HG03469 (cell line): ENCODE measurements at regions not wholly inside any gene's neighbourhood (a gene's known extent, or its start where the extent isn't known, plus 50 kb on each side); places are given as distances from the start of the nearest gene placed in this dataset.
"Not testable (repeated sequence)": the region's sequence is repeated elsewhere in the genome, so short reads cannot be mapped to it uniquely, and the experiment has no call there.

Experiments used
- ATAC-seq: cut with Tn5 transposase; IDR thresholded peaks from one replicate; pipeline ENCODE4 v1.9.1; 2021; ENCODE audit warnings: mild to moderate bottlenecking, moderate library complexity, moderate number of reproducible peaks; ENCODE audit not compliant: unreplicated experiment

DNA sequence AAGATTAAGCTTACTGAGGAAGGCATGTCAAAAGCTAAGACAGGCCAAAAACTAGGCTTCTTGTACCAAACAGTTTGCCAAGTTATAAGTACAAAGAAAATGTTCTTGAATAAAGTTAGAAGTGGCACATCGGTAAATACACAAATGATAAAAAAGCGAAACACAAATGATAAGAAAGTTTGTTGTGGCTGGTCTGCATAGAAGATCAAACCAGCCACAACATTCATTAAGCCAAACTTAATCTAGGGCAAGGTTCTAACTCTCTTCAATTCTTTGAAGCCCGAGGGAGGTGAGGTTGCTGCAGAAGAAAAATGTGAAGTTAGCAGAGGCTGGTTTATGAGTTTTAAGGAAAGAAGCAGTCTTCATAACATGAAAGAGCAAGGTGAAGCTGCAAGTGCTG lies 1119.6 kb upstream of the FLRT2 start:
- no peak for ATAC-seq

DNA sequence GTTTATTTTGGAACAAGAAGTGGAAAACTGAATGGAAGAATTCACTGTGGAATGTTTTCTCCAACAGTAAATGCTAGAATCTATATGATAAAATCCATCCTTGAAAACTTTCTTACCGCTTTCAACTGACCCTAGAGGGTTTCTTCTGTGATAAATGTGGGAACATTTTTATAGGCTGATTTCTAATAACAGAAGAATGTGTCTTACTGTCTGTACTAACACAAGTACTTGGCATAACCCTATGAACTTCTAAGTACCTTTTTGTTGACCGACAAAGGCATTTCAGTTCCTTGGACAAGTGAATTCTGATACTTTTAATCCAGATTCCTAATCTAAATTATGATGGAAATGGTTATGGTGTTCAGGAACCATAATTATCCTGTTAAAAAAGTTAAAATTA lies 1109.7 kb upstream of the FLRT2 start:
- no peak for ATAC-seq

DNA sequence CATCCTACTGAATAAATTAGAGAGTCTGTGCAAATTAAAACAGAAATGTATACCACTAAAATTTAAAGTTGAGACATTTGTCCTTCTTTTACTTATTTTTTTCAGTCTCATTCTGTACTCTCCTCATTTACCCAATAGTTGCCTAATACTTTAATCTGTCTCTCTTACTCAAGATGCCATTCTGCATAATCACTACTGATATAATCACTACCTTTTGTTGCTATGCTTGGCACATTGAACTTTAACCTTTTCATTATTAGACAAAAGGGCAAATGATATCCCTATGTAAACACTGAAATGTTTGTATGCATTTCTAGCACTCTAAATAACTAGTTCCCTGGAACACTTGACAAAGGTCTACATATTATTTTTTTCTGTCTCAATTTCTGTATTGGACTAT lies 1108.3 kb upstream of the FLRT2 start:
- no peak for ATAC-seq

DNA sequence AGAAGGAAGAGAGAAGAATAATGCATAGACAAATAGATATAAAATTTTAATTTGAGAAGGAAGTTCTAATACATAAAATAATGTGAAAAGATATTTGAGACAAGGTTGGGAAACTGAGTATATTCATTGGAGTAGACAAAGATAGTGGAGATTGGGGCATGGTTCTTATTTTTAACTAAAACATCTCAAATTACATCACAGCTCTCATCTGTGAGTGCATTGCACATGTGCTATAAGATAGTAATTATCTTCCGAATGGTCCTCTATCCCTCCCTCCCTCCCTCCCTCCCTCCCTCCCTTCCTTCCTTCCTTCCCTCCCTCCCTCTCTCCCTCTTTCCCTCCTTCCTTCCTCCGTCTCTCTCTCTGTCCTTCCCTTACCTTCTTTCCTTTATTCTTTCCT lies 1104.0 kb upstream of the FLRT2 start:
- no peak for ATAC-seq

DNA sequence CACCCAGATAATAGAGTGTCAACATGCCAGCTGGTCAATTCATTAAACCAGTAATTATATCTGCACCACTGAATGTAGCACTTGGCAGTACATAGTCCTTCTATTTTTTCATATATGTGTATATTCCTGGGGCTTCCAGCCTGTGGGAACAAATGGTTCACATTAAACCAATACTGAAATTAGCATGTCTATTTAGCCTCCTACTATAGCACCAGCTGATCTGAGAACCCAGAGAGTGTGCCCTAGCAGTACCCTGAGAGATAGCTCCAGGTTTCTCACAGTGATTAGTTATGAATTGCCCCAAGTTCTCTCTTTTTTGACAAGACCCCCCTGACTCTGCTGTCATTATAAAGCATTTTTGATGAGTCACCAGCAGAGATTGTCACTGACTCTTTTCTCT lies 1097.3 kb upstream of the FLRT2 start:
- no peak for ATAC-seq

DNA sequence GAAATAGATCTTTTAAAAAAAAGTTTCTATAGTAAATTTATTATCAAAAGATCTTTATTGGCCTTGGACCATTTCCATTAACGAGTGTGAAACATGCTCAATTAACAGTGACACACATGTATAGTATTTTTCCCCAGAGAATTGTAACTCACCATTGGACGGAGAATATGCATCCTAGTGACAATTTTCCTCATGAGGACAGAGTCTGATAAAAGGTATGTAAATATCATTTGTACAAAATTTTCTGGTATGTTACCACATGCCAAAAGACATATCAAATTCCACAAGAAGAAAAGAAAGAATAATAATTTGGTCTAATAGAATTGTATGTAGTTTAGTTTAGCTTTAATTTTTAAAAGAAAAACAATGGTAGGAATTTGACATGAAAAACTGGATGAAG lies 1096.0 kb upstream of the FLRT2 start:
- ATAC-seq: no peak

DNA sequence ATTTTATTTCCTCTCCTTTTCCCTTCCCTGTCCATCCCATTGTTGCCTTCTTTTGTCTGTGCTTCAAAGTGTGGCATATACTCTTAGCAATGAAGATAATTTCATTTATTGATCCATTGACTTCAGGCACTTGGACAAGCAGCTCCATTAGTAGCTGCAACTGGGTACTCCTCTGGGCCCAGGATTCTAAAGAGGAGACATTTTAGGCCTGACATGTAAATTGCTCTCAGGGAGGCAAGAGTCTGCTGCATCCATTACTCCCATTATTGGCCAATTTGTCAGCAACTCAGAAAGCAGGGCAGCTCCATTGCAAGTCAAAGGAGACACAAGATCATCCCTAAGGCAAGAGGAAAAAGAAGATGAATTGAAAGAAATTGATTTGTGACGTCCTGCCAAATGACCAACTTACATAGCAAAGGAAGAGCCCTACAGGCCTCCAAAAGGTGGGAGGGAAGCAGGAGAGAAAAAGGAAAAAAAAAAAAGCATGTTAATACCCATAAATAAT lies 1094.1 kb upstream of the FLRT2 start:
- no peak for ATAC-seq

DNA sequence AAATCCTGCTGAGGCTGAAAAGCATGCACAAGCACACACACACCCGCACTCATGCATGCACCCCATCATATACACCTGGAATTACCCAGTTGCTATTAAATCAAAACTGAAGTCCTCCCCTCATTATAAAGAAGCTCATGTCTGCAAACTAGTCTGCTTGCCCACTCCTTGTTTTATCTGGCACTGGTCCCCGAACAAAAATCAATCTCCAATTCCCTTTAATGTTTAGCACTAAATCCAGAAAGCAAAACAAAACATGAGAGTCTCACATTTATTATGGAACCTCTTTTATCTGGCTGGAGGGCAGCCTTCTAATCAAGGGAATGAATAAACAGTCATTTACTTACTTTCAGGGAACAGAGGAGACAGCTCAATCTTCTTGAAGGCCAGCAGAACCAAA lies 1093.4 kb upstream of the FLRT2 start:
- ATAC-seq: no peak

DNA sequence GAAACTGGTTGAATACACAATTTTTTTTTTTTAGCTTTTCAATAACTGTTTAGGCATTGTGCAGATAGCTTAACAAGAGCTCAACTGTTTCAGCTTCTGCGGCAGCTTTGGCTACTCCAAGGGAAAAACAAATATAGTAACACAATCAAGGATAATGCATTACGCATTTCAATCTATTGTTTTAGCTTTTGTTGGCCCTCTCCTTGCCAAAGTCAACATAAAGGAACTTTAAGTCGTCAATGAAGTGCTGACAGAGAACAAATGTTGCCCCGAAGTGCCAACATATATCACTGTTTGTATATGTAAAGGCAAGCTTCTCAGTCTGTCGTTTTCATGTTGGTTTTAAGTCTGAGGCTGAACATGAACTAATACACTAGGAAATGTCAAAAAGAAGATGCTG lies 1087.4 kb upstream of the FLRT2 start:
- no peak for ATAC-seq

DNA sequence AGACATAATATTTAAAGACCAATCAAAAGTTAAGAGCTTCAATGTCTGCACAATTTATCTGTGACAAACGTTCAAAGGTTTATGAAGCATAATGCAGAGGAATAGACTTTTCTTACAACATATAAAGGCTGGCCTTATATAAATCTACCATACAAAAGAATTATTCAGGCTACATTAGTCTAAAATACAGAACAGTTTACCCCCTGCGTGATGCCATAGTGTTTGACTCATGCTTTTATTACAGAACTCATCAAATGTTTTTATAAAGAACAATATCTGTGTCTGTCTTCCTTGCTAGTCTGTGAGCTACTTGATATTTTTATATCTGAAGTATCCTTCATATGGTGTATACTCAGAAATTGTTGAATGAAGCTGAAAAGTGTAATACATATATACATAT lies 1084.5 kb upstream of the FLRT2 start:
- ATAC-seq: no peak

DNA sequence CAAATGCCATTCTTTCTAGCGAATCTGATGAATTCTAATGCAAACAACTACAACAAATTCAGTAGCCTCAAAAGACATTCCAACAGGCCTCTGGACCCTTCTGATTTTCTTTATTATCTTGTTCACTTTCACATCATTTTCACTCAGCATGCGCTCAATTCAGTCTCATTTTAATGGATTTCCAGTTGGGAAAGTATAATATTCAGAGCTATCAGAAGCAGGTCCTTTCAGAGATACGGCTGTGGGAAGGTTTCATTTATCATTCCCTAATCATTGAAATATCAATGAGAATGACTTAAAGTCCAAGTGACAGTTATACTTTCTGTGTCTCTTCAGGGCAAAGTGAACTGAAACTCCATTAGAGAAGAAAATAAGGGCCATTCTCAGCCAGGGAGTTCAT lies 1083.7 kb upstream of the FLRT2 start:
- no peak for ATAC-seq

DNA sequence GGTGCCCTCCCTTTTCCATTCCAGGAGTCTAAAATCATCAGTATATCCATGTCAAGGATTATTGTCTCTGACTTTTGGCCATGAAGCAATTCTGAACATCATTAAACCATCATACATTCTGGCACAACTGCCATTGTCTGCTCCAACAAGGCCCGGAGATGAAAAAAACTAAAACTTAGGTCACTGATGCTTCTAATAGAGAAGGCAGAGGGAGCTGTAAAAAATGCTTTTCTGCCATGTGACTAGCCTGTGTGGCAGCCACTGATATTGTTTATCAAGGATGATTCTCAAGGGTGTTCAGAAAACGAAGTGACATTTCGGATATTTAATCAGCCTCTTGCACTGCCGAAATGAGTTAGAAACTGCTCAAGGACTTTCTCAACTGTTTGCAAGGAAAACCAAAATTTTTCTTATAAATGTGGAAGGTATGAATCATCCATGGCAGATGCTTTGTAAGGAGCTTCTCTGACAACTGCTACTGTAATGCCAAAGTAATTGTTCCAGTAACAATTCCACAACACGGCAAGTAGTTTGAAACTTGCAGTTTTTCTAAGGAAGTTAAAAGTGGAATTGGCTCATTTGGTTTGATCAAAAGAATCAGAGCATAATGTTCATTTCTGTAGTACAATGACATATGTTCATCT lies 1076.5 kb upstream of the FLRT2 start:
- ATAC-seq: no peak

DNA sequence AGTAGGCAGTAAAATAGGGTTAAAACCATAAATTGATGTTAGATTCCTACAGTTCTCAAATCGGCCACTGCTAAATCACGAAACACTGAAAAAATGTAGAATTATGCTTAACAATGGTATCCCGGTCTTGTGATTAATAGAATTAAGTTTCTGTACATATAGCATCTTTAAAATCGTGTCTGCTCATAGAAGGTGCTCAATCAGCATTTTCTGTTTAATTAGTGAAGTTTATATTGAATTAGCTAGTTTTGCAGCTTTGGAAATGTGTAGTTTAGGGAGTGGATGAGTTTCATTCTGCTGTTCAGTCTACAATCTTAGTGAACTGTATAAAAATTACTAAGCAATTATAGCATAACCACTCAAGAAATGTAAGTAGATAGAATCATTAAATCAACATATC lies 1075.8 kb upstream of the FLRT2 start:
- no peak for ATAC-seq

DNA sequence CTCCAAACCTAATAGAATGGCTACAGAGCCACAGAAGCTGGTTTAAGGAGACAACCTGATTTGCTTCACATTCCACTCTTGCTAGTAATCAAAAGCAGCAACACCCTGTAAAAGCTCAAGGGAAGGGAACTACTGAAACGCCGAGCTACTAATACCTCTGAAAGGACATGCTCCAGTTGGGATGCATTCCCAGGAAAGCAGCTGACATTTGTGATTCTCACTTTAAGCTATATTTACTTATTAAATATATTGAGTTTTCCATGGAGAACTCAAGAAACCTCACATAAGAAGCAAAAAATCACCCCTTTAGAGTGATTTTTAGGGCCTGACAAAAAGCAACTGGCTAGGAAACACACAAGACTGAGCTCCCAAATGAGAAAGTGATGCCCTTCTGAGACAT lies 1073.0 kb upstream of the FLRT2 start:
- ATAC-seq: no peak

DNA sequence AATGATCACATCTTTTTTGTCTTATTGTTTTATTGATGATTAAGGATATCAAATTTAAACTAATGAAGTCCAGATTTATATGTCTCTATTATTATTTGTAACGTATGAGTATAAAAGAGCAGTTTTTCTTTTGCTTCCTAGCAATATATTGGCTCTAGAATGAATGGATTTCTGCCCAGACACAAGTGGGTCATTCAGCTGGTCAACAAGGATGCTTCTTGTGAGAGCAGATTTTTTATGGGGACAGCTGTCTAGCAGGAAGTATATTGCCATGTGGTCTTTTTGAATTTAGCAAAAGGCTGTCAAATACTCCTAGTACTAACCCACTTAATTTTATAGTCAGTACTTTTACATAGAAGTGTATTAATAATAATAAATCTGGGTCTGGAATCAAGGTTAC lies 1071.1 kb upstream of the FLRT2 start:
- ATAC-seq: no peak

DNA sequence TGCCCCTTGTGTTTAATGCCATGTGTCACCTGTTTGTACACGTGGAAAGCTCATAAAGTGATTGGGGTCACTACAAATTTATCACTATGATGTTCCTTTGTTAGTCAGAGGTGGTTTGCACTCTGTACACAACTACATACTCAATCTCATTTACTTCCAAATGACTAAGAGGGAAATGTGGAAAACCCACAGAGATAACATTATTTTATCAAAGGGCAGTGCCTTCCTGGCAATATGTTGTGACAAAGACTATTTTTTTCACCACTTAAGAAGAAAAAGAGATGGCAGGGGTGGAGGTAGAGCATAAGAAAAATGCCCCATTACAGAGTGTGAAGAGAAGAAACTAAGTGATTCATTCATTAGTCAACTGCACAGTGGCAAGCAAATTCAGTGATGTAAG lies 1064.1 kb upstream of the FLRT2 start:
- no peak for ATAC-seq

DNA sequence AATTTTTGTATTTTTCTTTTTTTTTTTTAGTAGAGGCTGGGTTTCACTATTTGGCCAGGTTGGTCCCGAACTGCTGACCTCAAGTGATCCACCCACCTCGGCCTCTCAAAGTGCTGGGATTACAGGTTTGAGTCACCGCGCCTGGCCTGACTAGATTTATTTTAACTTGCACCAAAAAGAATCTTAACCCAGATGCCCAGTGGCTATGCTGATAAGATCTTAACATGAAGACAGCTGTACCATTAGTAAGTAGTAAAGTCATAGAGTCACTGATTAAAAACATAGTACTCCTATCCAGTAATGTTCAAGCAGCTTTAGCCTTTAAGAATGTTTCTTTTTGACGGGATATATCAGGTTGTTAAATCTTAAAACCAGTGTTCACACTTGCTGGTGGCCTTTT lies 1061.8 kb upstream of the FLRT2 start:
- ATAC-seq: no peak

DNA sequence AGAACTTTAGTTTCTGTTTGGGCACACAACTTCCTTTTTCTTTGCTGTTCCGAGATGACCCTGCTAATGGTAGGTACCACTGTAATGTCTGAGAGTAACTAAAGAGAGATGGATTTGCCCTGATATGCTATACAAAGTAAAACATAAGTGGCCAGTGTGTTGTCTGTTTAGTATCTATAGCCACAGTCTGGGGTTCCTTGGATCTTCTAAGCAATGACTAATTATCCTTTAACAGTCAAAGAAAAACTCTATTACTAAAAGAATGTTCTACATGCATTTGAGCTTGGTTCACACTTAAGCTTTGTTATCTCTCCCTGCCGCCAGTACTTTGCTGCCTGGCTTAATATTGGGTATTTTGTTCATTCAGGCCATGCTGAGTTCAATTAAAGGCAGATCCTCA lies 1051.9 kb upstream of the FLRT2 start:
- no peak for ATAC-seq

DNA sequence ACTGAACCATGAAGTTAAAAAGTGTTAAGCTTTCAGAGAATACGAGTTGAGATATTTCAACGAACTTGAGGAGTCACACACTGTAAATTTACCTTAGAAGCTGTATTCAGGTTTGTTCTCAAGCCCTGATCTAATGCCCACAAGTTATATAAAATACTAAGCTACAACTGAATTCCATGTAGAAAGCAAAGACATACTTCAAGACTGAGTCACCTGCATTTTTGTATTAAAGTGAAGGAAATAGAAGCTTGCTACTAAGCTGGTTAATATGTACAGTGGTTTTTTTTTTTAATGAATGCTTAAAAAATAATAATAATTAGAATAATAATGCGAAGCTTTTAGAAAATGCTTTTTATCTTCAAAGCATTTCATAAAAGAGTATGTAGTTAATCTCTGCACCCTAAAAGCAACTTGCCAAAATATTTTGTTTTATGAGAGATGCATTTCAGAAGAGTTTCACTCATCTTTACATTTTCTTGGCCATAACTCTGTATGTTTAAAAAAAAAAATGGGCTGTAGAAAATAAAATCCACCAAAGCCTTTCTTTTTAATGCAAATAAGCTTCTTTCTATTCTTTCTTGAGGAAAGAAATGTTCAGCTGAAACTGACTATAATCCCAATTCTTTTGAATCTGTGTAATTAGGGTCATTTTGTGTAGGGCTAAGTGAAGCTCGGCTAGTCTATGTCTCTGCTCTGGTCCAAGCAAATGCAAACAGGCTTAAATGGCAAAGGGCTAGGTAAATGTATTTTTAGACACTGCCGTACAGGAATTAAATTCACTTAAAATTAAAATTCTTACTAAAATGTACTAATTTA lies 1047.5 kb upstream of the FLRT2 start:
- no peak for ATAC-seq

DNA sequence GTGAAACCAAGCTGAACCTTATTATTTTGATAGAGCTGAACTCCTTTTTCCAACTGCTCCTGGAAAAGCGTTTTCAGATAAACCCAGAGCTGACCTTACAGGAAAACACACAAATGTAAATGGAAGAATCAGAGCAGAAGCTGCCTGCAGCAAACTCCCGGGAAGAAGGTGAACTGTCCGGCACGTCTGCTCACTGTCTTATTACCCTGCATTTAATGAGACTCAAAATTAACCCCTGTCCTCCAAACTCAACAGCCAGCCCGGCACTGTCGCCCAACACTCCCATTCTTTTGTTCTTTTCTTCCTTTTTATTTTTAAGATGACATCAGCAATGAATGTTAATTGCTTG lies 1046.9 kb upstream of the FLRT2 start:
- no peak for ATAC-seq

DNA sequence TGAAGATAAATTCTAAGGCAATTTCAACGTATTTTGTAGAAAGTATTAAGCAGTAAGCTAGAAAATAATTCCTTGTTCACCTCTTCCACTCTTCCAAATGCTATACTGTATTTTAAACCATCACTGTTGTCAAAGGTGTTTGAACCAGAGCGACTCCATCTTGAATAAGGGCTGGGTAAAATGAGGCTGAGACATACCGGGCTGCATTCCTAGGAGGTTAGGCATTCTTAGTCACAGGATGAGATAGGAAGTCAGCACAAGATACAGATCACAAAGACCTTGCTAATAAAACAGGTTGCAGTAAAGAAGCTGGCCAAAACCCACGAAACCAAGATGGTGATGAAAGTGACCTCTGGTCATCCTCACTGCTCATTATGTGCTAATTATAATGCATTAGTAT lies 1045.7 kb upstream of the FLRT2 start:
- ATAC-seq: not testable (repeated sequence)

DNA sequence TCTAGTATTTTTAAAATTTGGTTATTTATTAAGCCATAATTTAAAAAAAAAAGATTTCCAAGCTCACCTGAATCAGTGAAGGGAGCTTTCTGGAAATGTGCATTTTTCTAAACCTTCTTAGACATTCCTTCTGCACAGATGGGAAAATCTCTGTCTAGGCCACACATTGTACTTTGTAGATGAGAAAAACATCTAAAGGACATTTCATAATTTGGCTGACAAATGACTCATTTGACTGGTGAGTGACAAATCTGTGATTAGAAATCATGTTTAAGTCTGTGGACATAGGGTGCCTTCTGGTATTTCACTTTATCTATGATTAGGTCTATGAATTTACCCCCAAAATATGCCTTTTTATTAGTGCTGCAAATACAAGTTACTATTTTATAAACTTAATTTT lies 1044.9 kb upstream of the FLRT2 start:
- no peak for ATAC-seq

DNA sequence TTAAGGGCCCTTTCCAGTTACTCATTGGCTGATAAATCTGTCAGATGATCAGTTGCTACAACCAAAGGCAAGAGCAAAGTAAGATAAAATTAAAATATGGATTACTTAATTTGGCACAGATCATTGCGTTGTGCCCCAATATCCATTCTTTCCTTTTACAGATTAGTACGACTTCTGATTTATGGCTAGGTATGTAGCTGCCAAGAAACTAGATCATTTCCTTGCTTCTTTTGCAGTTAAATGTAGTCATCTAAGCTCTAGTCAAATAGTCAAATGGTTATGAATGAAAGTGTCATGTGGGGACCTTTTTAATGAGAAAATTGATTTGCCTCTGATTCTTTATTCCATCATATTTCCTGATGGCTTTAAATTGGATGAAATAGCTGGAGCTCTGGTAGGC lies 1039.9 kb upstream of the FLRT2 start:
- ATAC-seq: no peak
